ENCODE measurements at regions not wholly inside any gene's neighbourhood (a gene's known extent, or its start where the extent isn't known, plus 50 kb on each side); places are given as distances from the start of the nearest gene placed in this dataset.
A peak's percentile ranks its signal among the peaks of the same experiment; 100 is the strongest.
"Not testable (repeated sequence)": the region's sequence is repeated elsewhere in the genome, so short reads cannot be mapped to it uniquely, and the experiment has no call there.

GRCh38 chr7:76129366-76129765, 72.3 kb upstream of the SRRM3 start:
- POLR2A ChIA-PET (ENCODE audit: low non-redundant PET): no interaction called here
- DNase-seq (ENCODE audit: low spot score): no peak
- no peak for TF ChIP-seq CTCF (conservative IDR thresholded peaks at IDR 0.05; ENCODE audit: low read depth)
- CTCF ChIA-PET: no interaction called here
- no peak overlapping the region for H3K27ac ChIP-seq

GRCh38 chr7:76129836-76130235, 71.9 kb upstream of the SRRM3 start:
- POLR2A ChIA-PET (ENCODE audit: low non-redundant PET): no interaction called here
- TF ChIP-seq CTCF (conservative IDR thresholded peaks at IDR 0.05; ENCODE audit: low read depth): no peak
- CTCF ChIA-PET: interaction anchor here (0.6 to 1.3 kb wide), 4 partner anchors 49 to 357 kb away, joined by 4 to 6 read pairs (median 6); no protein-coding TSS in a partner anchor
- no peak for DNase-seq (ENCODE audit: low spot score)
- H3K27ac ChIP-seq: no peak overlapping the region

- DNase-seq (ENCODE audit: low spot score): peak; percentile 58
- H3K27ac ChIP-seq; POLR2A ChIA-PET (ENCODE audit: low non-redundant PET): not testable (repeated sequence)
- peak; percentile 74 for TF ChIP-seq CTCF (conservative IDR thresholded peaks at IDR 0.05; ENCODE audit: low read depth)
- CTCF ChIA-PET: interaction anchor here (0.5 to 1.3 kb wide), 6 partner anchors 44 to 358 kb away, joined by 3 to 6 read pairs (median 5); no protein-coding TSS in a partner anchor
These were observed 71.0 kb upstream of the SRRM3 start for GRCh38 chr7:76130661-76131060.

- DNase-seq (ENCODE audit: low spot score); POLR2A ChIA-PET (ENCODE audit: low non-redundant PET): not testable (repeated sequence)
- CTCF ChIA-PET: interaction anchor here (0.6 to 1.1 kb wide), 2 partner anchors 14 to 265 kb away, joined by 3 read pairs; no protein-coding TSS in a partner anchor
These were observed 69.8 kb upstream of the SRRM3 start for GRCh38 chr7:76131887-76132286.

GRCh38 chr7:76133164-76133775, 68.4 kb upstream of the SRRM3 start:
- H3K27ac ChIP-seq: no peak overlapping the region
- ChIA-PET POLR2A (ENCODE audit: low non-redundant PET) (no interaction called here), CTCF (no interaction called here)
- no peak for TF ChIP-seq CTCF (conservative IDR thresholded peaks at IDR 0.05; ENCODE audit: low read depth)
- no peak for DNase-seq (ENCODE audit: low spot score)

More at GRCh38 chr7:76131887-76132286, 69.8 kb upstream of the SRRM3 start:
- not testable (repeated sequence) for H3K27ac ChIP-seq

- H3K27ac ChIP-seq: no peak overlapping the region
- no peak for DNase-seq (ENCODE audit: low spot score)
- POLR2A ChIA-PET (ENCODE audit: low non-redundant PET): no interaction called here
These were observed 67.9 kb upstream of the SRRM3 start for GRCh38 chr7:76133839-76134238.

GRCh38 chr7:76135263-76135662, 66.4 kb upstream of the SRRM3 start:
- DNase-seq (ENCODE audit: low spot score); POLR2A ChIA-PET (ENCODE audit: low non-redundant PET); H3K27ac ChIP-seq: not testable (repeated sequence)
- CTCF ChIA-PET: interaction anchor here (0.7 kb wide), 1 partner anchor 122 kb away, joined by 8 read pairs; no protein-coding TSS in a partner anchor

More at GRCh38 chr7:76133839-76134238, 67.9 kb upstream of the SRRM3 start:
- no peak for TF ChIP-seq CTCF (conservative IDR thresholded peaks at IDR 0.05; ENCODE audit: low read depth)
- CTCF ChIA-PET: no interaction called here

- H3K27ac ChIP-seq; DNase-seq (ENCODE audit: low spot score); POLR2A ChIA-PET (ENCODE audit: low non-redundant PET): not testable (repeated sequence)
- CTCF ChIA-PET: interaction anchor here (0.7 kb wide), 2 partner anchors 43 to 124 kb away, joined by 3 to 5 read pairs; no protein-coding TSS in a partner anchor
These were observed 63.0 kb upstream of the SRRM3 start for GRCh38 chr7:76138577-76139313.

Measured in RWPE1 (cell line).